OCI-LY7 (cell line): ENCODE measurements at regions not wholly inside any gene's neighbourhood (a gene's known extent, or its start where the extent isn't known, plus 50 kb on each side); places are given as distances from the start of the nearest gene placed in this dataset.

Source experiments
- BruUV-seq: library from RNA; stranded (reverse); fragments of 400-500 nt; replicated peaks from 2 replicates; lab custom pipeline; 2021; lab: Mats Ljungman, UMichigan
- CTCF ChIA-PET: fragments of 300-600 bp; sonication (Branson Sonifier 250); formaldehyde crosslinking; loops from one replicate; lab custom pipeline; 2022; ENCODE audit warnings: antibody characterized with exemption; ENCODE audit not compliant: unreplicated experiment; lab: Charles Lee
- POLR2A ChIA-PET: fragments of 300-600 bp; sonication (Branson Sonifier 250); formaldehyde crosslinking; loops from one replicate; lab custom pipeline; 2022; ENCODE audit warnings: antibody characterized with exemption; lab: Charles Lee
- DNase-seq: peaks from one replicate; pipeline ENCODE4 v3.0.0-alpha.2; 2015; ENCODE audit warnings: low spot score
- H2AFZ ChIP-seq: fragments of 200-600 bp; sonication (generic), shearing (Covaris generic); 2 replicates; pipeline ENCODE4 v1.6.1; 2014; ENCODE audit warnings: mild to moderate bottlenecking, antibody characterized with exemption, low read length, moderate library complexity
- H3K27ac ChIP-seq: fragments of 200-600 bp; sonication (generic); 2 replicates; pipeline ENCODE4 v1.5.1; 2014; ENCODE audit warnings: mixed run types, low read depth, mild to moderate bottlenecking, moderate library complexity, low read length, inconsistent platforms; ENCODE audit not compliant: poor library complexity, severe bottlenecking
- H3K36me3 ChIP-seq: fragments of 200-600 bp; sonication (generic); 2 replicates; pipeline ENCODE4 v1.6.1; 2014; ENCODE audit warnings: mild to moderate bottlenecking, antibody characterized with exemption, low read length, moderate library complexity, mixed read lengths; ENCODE audit not compliant: insufficient read depth
- H3K4me1 ChIP-seq: fragments of 200-600 bp; sonication (generic); 2 replicates; pipeline ENCODE4 v1.5.1; 2014; ENCODE audit warnings: mild to moderate bottlenecking, low read length; ENCODE audit not compliant: insufficient read depth, poor library complexity, severe bottlenecking
- H3K4me2 ChIP-seq: fragments of 200-600 bp; sonication (generic); 2 replicates; pipeline ENCODE4 v1.6.1; 2014; ENCODE audit warnings: mild to moderate bottlenecking, low read length
- H3K4me3 ChIP-seq: fragments of 200-600 bp; sonication (generic); 2 replicates; pipeline ENCODE4 v1.5.1; 2014; ENCODE audit warnings: mild to moderate bottlenecking, low read depth, low read length; ENCODE audit not compliant: poor library complexity, severe bottlenecking
- H3K79me2 ChIP-seq: fragments of 200-600 bp; sonication (generic); 2 replicates; pipeline ENCODE4 v1.6.1; 2016; ENCODE audit warnings: low read depth, mild to moderate bottlenecking, low read length, moderate library complexity, mixed read lengths; ENCODE audit not compliant: insufficient read depth
- H3K9me2 ChIP-seq: fragments of 200-600 bp; sonication (generic); 2 replicates; pipeline ENCODE4 v1.6.1; 2016; ENCODE audit warnings: mild to moderate bottlenecking, low read length, mixed read lengths; ENCODE audit not compliant: insufficient read depth
- H3K9me3 ChIP-seq: fragments of 200-600 bp; sonication (generic); 2 replicates; pipeline ENCODE4 v1.6.1; 2014; ENCODE audit warnings: mild to moderate bottlenecking, mixed run types, low read length, mixed read lengths
- H4K20me1 ChIP-seq: fragments of 200-600 bp; sonication (generic); 2 replicates; pipeline ENCODE4 v1.6.1; 2014; ENCODE audit warnings: mild to moderate bottlenecking, antibody characterized with exemption, low read length, moderate library complexity, mixed read lengths; ENCODE audit not compliant: insufficient read depth
- EZH2phosphoT487 ChIP-seq: fragments of 200-600 bp; sonication (generic); IDR thresholded peaks from 2 replicates; pipeline ENCODE4 v1.6.1; 2018; ENCODE audit warnings: low read depth, borderline replicate concordance, mild to moderate bottlenecking, mixed run types, antibody characterized with exemption, low read length, moderate library complexity, mixed read lengths
- intact Hi-C: fragments of 100-400 bp; cut with micrococcal nuclease; formaldehyde crosslinking; loops from one replicate; pipeline ENCODE4 v1.10.0; 2022; ENCODE audit not compliant: unreplicated experiment
- TF ChIP-seq, protein P1 (sequence below): fragments of 200-600 bp; sonication (generic); conservative IDR thresholded peaks from 2 replicates; pipeline ENCODE4 v1.5.1; 2014; ENCODE audit warnings: mild to moderate bottlenecking, antibody characterized with exemption, low read length, moderate library complexity, mixed read lengths

DNA sequence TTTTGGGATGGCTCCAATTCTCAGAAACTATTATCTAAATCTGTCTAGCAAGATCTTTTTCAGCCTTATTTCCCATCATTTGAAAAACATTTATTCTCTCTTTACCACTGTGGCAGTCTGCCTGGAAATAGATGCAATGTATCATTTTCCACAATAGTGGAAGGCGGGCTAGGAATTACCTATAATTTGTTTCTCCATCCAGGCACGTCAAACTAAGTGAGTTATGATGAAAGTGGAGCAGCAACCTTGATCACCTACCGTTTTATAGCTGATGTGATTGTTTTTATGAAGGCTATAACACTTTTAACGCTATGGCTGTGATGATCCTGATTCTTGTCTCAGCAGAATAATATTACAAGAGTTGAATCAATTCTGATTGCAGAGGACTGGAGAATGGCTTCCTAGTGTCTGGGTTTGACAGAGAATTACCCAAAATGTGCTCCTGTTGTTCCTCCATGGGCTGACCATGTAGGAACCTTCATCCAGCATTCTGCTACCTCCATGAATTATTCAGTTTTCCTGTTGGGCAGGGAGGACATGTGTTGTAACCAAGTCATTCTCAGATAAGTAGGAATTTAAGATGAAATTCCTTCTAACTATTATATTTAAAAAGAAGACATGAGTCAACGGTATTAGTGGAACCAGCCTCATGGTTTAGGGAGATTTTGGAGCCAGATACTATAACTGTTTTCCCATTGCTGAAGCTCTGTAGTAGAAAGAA, 231.5 kb upstream of the SGO1 start:
- H3K27ac ChIP-seq: no peak overlapping the region
- no peak overlapping the region for H3K4me3 ChIP-seq
- no peaks in the 10 kb centered on the region for H4K20me1 ChIP-seq
- ChIA-PET CTCF (no interaction called here), POLR2A (no interaction called here)
- no TSS peak for BruUV-seq
- no peak for DNase-seq
- no peaks in the 10 kb centered on the region for H3K9me3 ChIP-seq
- no peak overlapping the region for H2AFZ ChIP-seq
- no peak overlapping the region for H3K4me2 ChIP-seq
- TF ChIP-seq EZH2phosphoT487: no peak
- TF ChIP-seq, protein P1, sequence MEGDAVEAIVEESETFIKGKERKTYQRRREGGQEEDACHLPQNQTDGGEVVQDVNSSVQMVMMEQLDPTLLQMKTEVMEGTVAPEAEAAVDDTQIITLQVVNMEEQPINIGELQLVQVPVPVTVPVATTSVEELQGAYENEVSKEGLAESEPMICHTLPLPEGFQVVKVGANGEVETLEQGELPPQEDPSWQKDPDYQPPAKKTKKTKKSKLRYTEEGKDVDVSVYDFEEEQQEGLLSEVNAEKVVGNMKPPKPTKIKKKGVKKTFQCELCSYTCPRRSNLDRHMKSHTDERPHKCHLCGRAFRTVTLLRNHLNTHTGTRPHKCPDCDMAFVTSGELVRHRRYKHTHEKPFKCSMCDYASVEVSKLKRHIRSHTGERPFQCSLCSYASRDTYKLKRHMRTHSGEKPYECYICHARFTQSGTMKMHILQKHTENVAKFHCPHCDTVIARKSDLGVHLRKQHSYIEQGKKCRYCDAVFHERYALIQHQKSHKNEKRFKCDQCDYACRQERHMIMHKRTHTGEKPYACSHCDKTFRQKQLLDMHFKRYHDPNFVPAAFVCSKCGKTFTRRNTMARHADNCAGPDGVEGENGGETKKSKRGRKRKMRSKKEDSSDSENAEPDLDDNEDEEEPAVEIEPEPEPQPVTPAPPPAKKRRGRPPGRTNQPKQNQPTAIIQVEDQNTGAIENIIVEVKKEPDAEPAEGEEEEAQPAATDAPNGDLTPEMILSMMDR: no peak
- no peaks in the 10 kb centered on the region for H3K9me2 ChIP-seq
- intact Hi-C loops: no loop called here
- H3K4me1 ChIP-seq: no peaks in the 10 kb centered on the region
- H3K79me2 ChIP-seq: no peaks in the 10 kb centered on the region
- no peaks in the 10 kb centered on the region for H3K36me3 ChIP-seq

DNA sequence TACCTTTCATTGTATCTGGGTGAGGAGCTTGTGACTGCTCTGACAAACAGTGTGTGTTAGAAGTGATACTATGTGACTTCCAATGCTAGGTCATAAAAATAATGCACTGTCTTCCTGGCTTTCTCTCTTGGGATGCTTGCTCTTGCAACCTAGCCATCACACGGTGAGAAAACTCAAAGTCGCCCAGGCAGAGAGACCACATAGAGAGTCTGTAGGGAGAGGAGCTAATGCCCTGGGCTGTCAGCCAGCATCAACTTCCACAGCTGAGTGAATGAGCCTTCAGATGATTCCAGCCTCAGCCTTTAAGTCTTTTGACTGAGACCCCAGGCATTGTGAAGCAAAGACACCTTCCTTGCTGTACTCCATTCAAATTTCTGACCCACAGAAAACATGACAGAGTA, 220.6 kb upstream of the SGO1 start:
- no TSS peak for BruUV-seq
- Histone ChIP-seq H3K36me3 (no peaks in the 10 kb centered on the region), H3K27ac (no peak overlapping the region), H2AFZ (no peak overlapping the region), H4K20me1 (no peaks in the 10 kb centered on the region), H3K4me3 (no peak overlapping the region), H3K4me2 (no peak overlapping the region), H3K9me3 (no peaks in the 10 kb centered on the region), H3K79me2 (no peaks in the 10 kb centered on the region), H3K4me1 (no peaks in the 10 kb centered on the region), H3K9me2 (no peaks in the 10 kb centered on the region)
- ChIA-PET POLR2A (no interaction called here), CTCF (no interaction called here)
- intact Hi-C loops: no loop called here
- no peak for DNase-seq
- TF ChIP-seq EZH2phosphoT487: no peak
- TF ChIP-seq, protein P1: no peak

DNA sequence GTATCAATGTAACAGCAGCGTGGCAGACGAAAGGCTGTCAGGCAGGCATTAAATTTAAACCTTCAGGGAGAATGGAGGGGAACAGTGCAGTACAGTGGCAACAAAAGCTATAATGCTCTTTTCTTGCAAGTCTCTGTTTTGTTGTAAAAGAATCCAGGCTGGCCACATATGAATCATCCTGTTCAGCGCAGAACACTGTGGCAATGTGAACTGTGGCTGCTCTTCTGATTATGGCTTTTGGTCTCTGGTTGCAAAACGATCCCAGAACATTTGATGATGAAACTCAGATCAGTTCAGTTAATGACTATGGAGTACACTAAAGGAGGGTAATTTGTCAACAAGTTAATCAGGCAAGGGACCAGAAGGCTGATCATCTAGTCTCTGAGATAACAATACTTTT, 219.7 kb upstream of the SGO1 start:
- BruUV-seq: no TSS peak
- CTCF ChIA-PET: no interaction called here
- TF ChIP-seq EZH2phosphoT487: no peak
- TF ChIP-seq, protein P1: no peak

More for the DNA sequence above, 219.7 kb upstream of the SGO1 start:
- intact Hi-C loops: no loop called here
- Histone ChIP-seq H3K4me2 (no peak overlapping the region), H3K9me2 (no peaks in the 10 kb centered on the region), H3K9me3 (no peaks in the 10 kb centered on the region), H3K79me2 (no peaks in the 10 kb centered on the region), H2AFZ (no peak overlapping the region), H3K27ac (no peak overlapping the region), H3K36me3 (no peaks in the 10 kb centered on the region), H4K20me1 (no peaks in the 10 kb centered on the region), H3K4me1 (no peaks in the 10 kb centered on the region), H3K4me3 (no peak overlapping the region)
- no peak for DNase-seq
- POLR2A ChIA-PET: interaction anchor here (0.6 to 0.9 kb wide), 2 partner anchors 9 to 167 kb away, joined by 3 read pairs; no protein-coding TSS in a partner anchor
